PFSK-1 (cell line): ENCODE measurements at regions not wholly inside any gene's neighbourhood (a gene's known extent, or its start where the extent isn't known, plus 50 kb on each side); places are given as distances from the start of the nearest gene placed in this dataset.

Experiments
- FOXP2 ChIP-seq: optimal IDR thresholded peaks from 2 replicates; pipeline ENCODE3; 2011; ENCODE audit warnings: borderline replicate concordance, control low read depth, inconsistent platforms; ENCODE audit not compliant: insufficient read depth; ENCODE audit errors: extremely low read length, extremely low read depth
- POLR2AphosphoS5 ChIP-seq: IDR thresholded peaks from 2 replicates; pipeline ENCODE4 v1.6.1; 2012; ENCODE audit warnings: low read depth, mild to moderate bottlenecking, control low read depth, low read length, moderate library complexity
- SIN3A ChIP-seq: IDR thresholded peaks from 2 replicates; pipeline ENCODE4 v1.6.1; 2012; ENCODE audit warnings: mild to moderate bottlenecking, low read length, moderate library complexity, borderline replicate concordance; ENCODE audit not compliant: insufficient read depth
- TAF1 ChIP-seq: IDR thresholded peaks from 2 replicates; pipeline ENCODE4 v1.6.1; 2012; ENCODE audit warnings: low read length, control low read depth, borderline replicate concordance; ENCODE audit not compliant: insufficient read depth
- TF ChIP-seq, protein P1 (sequence below), 2 experiments: IDR thresholded peaks; 2 replicates each; pipeline versions ENCODE4 v1.6.1 to v1.8.0; 2011 to 2012; ENCODE audit warnings: low read depth in 2 of 2, low read length in 2 of 2, control low read depth in 1 of 2, inconsistent platforms in 1 of 2, mild to moderate bottlenecking in 1 of 2, moderate library complexity in 1 of 2; ENCODE audit not compliant: insufficient read depth in 1 of 2

DNA sequence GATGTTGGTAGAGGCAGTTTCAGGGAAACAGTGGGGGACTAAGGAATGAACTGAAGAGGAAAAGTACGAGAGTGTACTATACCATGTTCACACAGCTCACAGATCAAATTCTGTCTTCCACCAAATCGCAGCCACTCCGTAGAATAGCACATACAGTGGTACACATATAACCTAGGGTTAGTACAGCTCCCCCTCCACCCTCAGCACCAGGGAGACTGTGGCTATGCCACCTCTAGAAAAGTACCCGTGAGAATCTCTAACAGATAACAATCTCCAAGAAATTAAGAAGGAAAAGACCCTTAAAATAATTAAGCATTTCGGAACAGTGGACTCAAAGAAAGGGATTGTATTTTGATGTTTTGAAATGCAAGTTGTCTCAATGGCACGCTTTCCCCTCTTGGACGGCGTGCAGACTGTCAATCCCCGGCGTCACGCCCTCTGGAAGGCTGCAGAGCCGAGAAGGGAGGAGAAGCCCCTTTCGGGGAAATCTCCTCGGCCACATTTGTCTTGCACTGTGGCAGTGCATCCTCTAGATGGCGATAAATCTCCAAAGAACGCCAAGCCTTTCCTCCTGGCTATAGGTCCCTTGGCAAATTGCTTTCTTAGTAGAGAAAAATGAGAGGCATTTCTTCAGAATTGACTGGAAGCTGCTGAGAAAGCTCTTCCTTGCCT lies 345.0 kb downstream of the REEP3 start:
- TF ChIP-seq, protein P1, sequence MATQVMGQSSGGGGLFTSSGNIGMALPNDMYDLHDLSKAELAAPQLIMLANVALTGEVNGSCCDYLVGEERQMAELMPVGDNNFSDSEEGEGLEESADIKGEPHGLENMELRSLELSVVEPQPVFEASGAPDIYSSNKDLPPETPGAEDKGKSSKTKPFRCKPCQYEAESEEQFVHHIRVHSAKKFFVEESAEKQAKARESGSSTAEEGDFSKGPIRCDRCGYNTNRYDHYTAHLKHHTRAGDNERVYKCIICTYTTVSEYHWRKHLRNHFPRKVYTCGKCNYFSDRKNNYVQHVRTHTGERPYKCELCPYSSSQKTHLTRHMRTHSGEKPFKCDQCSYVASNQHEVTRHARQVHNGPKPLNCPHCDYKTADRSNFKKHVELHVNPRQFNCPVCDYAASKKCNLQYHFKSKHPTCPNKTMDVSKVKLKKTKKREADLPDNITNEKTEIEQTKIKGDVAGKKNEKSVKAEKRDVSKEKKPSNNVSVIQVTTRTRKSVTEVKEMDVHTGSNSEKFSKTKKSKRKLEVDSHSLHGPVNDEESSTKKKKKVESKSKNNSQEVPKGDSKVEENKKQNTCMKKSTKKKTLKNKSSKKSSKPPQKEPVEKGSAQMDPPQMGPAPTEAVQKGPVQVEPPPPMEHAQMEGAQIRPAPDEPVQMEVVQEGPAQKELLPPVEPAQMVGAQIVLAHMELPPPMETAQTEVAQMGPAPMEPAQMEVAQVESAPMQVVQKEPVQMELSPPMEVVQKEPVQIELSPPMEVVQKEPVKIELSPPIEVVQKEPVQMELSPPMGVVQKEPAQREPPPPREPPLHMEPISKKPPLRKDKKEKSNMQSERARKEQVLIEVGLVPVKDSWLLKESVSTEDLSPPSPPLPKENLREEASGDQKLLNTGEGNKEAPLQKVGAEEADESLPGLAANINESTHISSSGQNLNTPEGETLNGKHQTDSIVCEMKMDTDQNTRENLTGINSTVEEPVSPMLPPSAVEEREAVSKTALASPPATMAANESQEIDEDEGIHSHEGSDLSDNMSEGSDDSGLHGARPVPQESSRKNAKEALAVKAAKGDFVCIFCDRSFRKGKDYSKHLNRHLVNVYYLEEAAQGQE (IDR thresholded peaks at IDR 0.05; ENCODE audit: insufficient read depth in 1 of 2, low read depth in 2 of 2, low read length in 2 of 2), result no peak
- no peak for TF ChIP-seq FOXP2
- no peak for TF ChIP-seq POLR2AphosphoS5
- TF ChIP-seq SIN3A, result no peak
- TF ChIP-seq TAF1, result no peak

DNA sequence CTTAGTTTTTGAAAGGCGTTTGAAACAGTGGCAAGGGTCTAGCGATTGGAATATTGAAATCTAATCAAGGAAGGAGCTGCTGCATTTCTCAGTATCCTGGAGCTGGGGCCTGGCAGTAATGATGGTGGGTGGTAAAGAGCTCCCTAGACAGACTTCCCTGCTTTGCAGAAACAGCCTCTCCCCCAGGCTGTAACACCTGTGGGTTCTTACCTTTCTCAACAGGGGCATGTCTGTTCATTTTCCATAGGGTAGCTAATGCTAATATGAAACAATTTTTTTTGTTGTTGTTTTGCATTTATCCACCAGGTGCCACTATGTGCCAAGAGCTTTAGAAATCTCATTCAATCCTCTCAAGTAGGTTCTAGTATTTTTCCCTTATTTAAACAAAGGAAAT lies 345.5 kb downstream of the REEP3 start:
- TF ChIP-seq FOXP2, result no peak
- no peak for TF ChIP-seq POLR2AphosphoS5
- no peak for TF ChIP-seq TAF1
- TF ChIP-seq, protein P1 (IDR thresholded peaks at IDR 0.05; ENCODE audit: insufficient read depth in 1 of 2, low read depth in 2 of 2, low read length in 2 of 2), result no peak
- TF ChIP-seq SIN3A, result no peak

DNA sequence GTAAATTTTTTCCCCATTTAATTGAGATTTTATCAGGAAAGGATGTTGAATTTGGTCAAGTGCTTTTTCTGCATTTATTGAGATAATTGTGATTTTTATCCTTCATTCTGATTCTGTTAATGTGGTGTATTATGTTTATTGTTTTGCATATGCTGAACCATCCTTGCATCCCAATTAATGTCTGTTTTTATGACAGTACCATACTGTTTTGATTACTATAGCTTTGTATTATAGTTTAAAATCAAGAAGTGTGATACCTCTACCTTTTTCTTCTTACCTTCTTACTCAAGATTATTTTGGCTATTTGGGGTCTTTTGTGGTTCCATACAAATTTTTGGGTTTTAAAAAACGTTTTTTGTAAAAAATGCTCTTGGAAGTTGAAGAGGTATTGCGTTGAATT lies 357.2 kb downstream of the REEP3 start:
- TF ChIP-seq, protein P1 (IDR thresholded peaks at IDR 0.05; ENCODE audit: insufficient read depth in 1 of 2, low read depth in 2 of 2, low read length in 2 of 2), result no peak
- TF ChIP-seq SIN3A (no peak), POLR2AphosphoS5 (no peak), FOXP2 (no peak), TAF1 (no peak)

DNA sequence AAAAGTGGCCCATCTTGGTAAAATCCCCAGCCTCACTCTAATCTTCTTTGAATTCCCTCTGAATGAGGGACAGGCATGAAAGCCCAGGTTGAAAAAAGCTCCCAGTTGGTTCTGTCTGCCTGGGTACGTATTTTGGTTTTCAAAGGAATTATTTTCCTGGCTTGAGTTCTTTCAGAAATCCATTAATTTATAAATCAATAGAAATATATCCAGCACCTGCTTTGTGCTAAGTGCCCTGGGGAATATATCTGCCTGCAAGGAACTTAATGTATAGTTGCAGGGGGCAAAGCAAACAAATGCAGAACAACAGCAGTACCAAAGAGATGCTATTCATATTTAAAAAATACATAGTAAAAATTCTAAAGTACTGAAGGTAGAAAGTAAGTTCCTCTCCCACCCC lies 362.7 kb downstream of the REEP3 start:
- TF ChIP-seq SIN3A (no peak), TAF1 (no peak), POLR2AphosphoS5 (no peak), FOXP2 (no peak)
- TF ChIP-seq, protein P1 (IDR thresholded peaks at IDR 0.05; ENCODE audit: insufficient read depth in 1 of 2, low read depth in 2 of 2, low read length in 2 of 2), result no peak

DNA sequence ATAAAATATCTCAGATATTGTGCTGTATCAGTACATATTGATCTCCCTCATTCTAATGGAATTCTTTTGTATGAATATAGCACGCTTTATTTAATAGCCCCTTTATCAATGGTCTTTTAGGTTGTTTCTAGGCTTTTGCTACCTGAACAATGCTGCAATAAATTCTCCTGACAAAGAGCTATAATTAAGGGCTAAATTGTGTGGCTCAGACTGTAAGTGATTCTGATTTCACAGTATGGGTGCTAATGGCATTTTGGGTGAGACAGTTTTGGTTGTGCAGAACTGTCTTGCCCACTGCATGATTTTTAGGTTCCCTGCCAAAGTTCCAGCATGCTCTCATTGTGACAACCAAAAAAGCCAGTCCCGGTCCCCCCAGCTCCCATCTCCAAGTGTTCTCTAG lies 363.2 kb downstream of the REEP3 start:
- TF ChIP-seq POLR2AphosphoS5 (no peak), FOXP2 (no peak), TAF1 (no peak), SIN3A (no peak)
- TF ChIP-seq, protein P1 (IDR thresholded peaks at IDR 0.05; ENCODE audit: insufficient read depth in 1 of 2, low read depth in 2 of 2, low read length in 2 of 2), result no peak
